MCF 10A (cell line): ENCODE measurements at regions not wholly inside any gene's neighbourhood (a gene's known extent, or its start where the extent isn't known, plus 50 kb on each side); places are given as distances from the start of the nearest gene placed in this dataset.

Experiments
- BruUV-seq: library from RNA; stranded (reverse); fragments of 400-500 nt; replicated peaks from 2 replicates; lab custom pipeline; 2021; lab: Mats Ljungman, UMichigan
- CTCF ChIA-PET: fragments of 300-600 bp; sonication (Branson Sonifier 250); formaldehyde crosslinking; extraction: SDS; loops from one replicate; lab custom pipeline; 2021; ENCODE audit warnings: antibody characterized with exemption, inconsistent platforms; lab: Yijun Ruan, JAX
- POLR2A ChIA-PET: fragments of 300-600, 350-650 bp; sonication (Branson Sonifier 250); formaldehyde crosslinking; extraction: SDS; loops from one replicate; lab custom pipeline; 2020; ENCODE audit warnings: antibody characterized with exemption, inconsistent platforms; lab: Yijun Ruan, JAX
- DNase-seq: peaks from one replicate; pipeline ENCODE4 v3.0.0-alpha.2; 2018; ENCODE audit not compliant: unreplicated experiment
- H3K27ac Mint-ChIP-seq: one replicate; pipeline ENCODE4 v1.8.0; 2022; ENCODE audit warnings: mild to moderate bottlenecking, low read depth, mixed read lengths; ENCODE audit not compliant: unreplicated experiment
- H3K27me3 Mint-ChIP-seq: one replicate; pipeline ENCODE4 v1.8.0; 2022; ENCODE audit warnings: mixed read lengths; ENCODE audit not compliant: insufficient read depth, unreplicated experiment
- H3K36me3 Mint-ChIP-seq: one replicate; pipeline ENCODE4 v1.8.0; 2022; ENCODE audit warnings: mild to moderate bottlenecking, moderate library complexity, mixed read lengths; ENCODE audit not compliant: insufficient read depth, unreplicated experiment
- H3K4me1 Mint-ChIP-seq: one replicate; pipeline ENCODE4 v1.8.0; 2022; ENCODE audit warnings: mixed read lengths; ENCODE audit not compliant: insufficient read depth, unreplicated experiment
- H3K4me3 Mint-ChIP-seq: one replicate; pipeline ENCODE4 v1.8.0; 2022; ENCODE audit warnings: mild to moderate bottlenecking, moderate library complexity, mixed read lengths; ENCODE audit not compliant: unreplicated experiment
- H3K9me3 Mint-ChIP-seq: one replicate; pipeline ENCODE4 v1.8.0; 2022; ENCODE audit warnings: mixed read lengths; ENCODE audit not compliant: unreplicated experiment
- intact Hi-C: fragments of 100-400 bp; cut with micrococcal nuclease; formaldehyde crosslinking; loops from 2 replicates; pipeline ENCODE4 v1.14.1; 2022
- TF ChIP-seq, protein P1 (sequence below): fragments of 200-600 bp; IDR thresholded peaks from one replicate; pipeline ENCODE4 v1.8.0; 2022; ENCODE audit warnings: antibody characterized with exemption, mild to moderate bottlenecking; ENCODE audit not compliant: unreplicated experiment

DNA sequence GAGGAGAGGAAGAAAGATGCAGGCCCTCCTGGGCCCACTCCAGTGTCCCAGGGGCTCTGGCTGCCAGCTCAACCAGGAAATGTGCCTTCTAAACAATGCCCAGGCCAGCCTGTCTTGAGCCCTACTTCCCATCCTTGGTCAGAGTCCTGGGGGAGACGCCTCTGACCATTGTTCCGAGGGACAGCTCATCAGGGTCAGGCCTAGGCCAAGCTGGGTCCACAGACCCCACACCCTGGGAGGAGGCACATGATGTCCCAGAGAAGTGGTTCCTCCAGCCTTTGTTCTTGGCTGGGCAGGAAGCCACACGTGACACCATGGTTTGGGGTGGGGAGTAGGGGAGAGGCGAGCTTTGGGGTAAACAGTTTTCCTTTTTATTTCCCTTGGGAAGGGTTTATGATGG lies 102.5 kb downstream of the EFNB1 start:
- BruUV-seq = no TSS peak
- no peak overlapping the region for H3K4me3 Mint-ChIP-seq
- H3K9me3 Mint-ChIP-seq = no peaks in the 10 kb centered on the region
- intact Hi-C loops = loop anchor here (10.0 kb wide), 1 partner anchor 97 kb away; no protein-coding TSS in a partner anchor
- ChIA-PET CTCF (no interaction called here), POLR2A (interaction anchor here (1.1 kb wide), 1 partner anchor 14 kb away, joined by 3 read pairs; no protein-coding TSS in a partner anchor)
- no peak overlapping the region for H3K27ac Mint-ChIP-seq
- H3K27me3 Mint-ChIP-seq = peaks cover 31% of the 10 kb centered on the region
- DNase-seq = no peak
- TF ChIP-seq, protein P1, sequence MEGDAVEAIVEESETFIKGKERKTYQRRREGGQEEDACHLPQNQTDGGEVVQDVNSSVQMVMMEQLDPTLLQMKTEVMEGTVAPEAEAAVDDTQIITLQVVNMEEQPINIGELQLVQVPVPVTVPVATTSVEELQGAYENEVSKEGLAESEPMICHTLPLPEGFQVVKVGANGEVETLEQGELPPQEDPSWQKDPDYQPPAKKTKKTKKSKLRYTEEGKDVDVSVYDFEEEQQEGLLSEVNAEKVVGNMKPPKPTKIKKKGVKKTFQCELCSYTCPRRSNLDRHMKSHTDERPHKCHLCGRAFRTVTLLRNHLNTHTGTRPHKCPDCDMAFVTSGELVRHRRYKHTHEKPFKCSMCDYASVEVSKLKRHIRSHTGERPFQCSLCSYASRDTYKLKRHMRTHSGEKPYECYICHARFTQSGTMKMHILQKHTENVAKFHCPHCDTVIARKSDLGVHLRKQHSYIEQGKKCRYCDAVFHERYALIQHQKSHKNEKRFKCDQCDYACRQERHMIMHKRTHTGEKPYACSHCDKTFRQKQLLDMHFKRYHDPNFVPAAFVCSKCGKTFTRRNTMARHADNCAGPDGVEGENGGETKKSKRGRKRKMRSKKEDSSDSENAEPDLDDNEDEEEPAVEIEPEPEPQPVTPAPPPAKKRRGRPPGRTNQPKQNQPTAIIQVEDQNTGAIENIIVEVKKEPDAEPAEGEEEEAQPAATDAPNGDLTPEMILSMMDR = no peak
- H3K36me3 Mint-ChIP-seq = peaks cover 2% of the 10 kb centered on the region
- peaks cover 17% of the 10 kb centered on the region for H3K4me1 Mint-ChIP-seq

DNA sequence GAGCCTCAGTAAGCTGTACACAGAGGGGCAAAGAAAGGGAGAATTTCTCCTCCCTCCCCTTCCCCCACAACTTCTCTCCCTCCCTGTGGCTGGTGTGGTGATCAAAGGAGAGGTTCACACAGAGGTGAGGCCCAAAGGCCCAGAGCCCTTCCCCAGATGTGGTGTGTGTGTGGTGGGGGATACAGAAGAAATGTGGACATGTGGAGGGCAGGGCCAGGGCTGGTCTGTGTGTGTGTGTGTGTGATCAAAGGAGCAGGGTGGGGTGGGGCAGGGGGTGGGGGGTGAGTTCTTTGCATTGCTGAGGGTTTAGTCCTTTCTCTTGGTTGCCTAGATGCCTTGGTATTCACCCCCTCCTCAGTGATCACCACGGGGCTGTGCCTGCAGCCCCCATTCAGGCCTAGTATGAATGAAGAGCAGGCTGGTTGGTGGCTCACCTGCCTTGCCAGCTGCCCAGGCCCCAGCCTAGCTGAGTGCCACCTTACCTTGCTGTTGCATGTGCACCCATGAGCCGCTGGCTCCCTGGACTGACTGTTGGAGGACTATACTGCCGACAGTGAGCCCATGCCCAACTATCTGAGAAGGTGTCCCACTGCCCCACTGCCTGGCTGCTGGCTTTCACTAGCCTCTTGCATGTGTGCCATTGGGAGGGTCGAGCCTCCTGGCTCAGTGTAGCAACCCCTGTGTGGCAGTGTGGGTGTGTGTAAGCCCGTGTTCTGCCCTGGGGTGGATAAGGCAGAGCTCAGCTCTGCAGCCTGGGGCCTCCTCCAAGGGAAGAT lies 101.9 kb downstream of the EFNB1 start:
- Mint-ChIP-seq H3K4me1 (peaks cover 11% of the 10 kb centered on the region), H3K4me3 (no peak overlapping the region)

DNA sequence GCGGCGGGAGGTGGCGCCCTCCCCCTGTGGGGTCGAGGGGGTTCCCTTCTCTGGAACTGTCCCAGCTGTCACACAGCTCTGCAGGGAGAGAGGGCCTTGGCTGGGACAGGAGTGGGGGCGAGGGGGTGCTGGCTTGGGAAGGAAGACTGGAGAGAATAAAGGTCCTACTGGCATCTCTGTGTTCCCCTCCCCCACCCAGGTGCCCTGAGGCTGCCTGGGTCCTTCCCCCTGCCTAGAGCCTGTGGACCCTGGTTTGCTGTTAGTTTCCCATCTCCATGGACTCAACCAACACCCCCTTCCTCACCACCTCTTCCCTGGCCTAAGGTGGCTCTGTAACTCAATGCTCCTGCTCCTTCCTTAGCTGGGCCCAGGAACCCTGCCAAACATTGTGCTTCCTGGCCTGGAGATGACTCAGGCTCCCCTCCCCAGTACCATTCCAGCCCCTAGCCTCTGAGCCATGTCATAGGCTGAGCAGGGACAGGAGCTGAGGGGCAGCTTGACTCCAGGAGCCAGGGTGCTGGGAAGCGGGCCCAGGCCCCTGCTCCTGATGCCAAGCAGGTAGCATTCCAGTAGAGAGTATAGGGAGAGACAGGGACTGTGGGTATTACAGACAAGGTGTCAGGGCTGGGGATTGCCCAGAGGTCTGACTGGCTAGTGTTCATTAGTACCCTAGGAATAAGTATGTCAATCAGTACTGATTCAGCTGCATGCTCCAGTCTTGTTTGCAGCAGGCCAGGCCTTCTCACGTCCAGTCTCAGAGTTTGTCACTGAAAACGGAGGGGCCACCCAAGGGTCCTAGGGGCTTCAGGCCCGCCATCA lies 100.7 kb downstream of the EFNB1 start:
- H3K4me1 Mint-ChIP-seq = peaks cover 5% of the 10 kb centered on the region
- H3K4me3 Mint-ChIP-seq = no peak overlapping the region
- no peaks in the 10 kb centered on the region for H3K36me3 Mint-ChIP-seq
- DNase-seq = peak; percentile 88
- ChIA-PET CTCF (interaction anchor here (0.6 to 1.5 kb wide), 5 partner anchors 10 to 1275 kb away, joined by 3 to 4 read pairs (median 3); no protein-coding TSS in a partner anchor), POLR2A (interaction anchor here (0.7 to 1.0 kb wide), 3 partner anchors 51 to 101 kb away, joined by 3 read pairs; partner anchors contain the start of gene EFNB1)
- TF ChIP-seq, protein P1 = no peak
- intact Hi-C loops = loop anchor here (10.0 kb wide), 1 partner anchor 95 kb away; no protein-coding TSS in a partner anchor
- BruUV-seq = no TSS peak
- no peaks in the 10 kb centered on the region for H3K9me3 Mint-ChIP-seq
- peaks cover 22% of the 10 kb centered on the region for H3K27me3 Mint-ChIP-seq
- no peak overlapping the region for H3K27ac Mint-ChIP-seq

More for the DNA sequence above, 101.9 kb downstream of the EFNB1 start:
- H3K27ac Mint-ChIP-seq = no peak overlapping the region
- no peak for DNase-seq
- no peaks in the 10 kb centered on the region for H3K36me3 Mint-ChIP-seq
- H3K27me3 Mint-ChIP-seq = peaks cover 25% of the 10 kb centered on the region
- H3K9me3 Mint-ChIP-seq = no peaks in the 10 kb centered on the region
- ChIA-PET CTCF (no interaction called here), POLR2A (interaction anchor here (1.0 to 1.1 kb wide), 2 partner anchors 15 to 52 kb away, joined by 3 read pairs; no protein-coding TSS in a partner anchor)
- intact Hi-C loops = loop anchor here (10.0 kb wide), 1 partner anchor 96 kb away; no protein-coding TSS in a partner anchor
- TF ChIP-seq, protein P1 = no peak
- no TSS peak for BruUV-seq
